WTC11 (cell line): ENCODE measurements at regions not wholly inside any gene's neighbourhood (a gene's known extent, or its start where the extent isn't known, plus 50 kb on each side); places are given as distances from the start of the nearest gene placed in this dataset.

Experiments
- ATAC-seq: fragments of 200-7000 bp; cut with Tn5 transposase; 2 replicates; pipeline ENCODE4 v1.10.0; 2021; ENCODE audit warnings: mild to moderate bottlenecking, moderate library complexity
- CTCF ChIA-PET: fragments of 300-600 bp; sonication (Branson Sonifier 250); formaldehyde crosslinking; loops from one replicate; lab custom pipeline; 2021; ENCODE audit warnings: antibody characterized with exemption; lab: Charles Lee
- POLR2A ChIA-PET: fragments of 350-600 bp; sonication (Branson Sonifier 250); formaldehyde crosslinking; loops from one replicate; lab custom pipeline; 2021; ENCODE audit warnings: antibody characterized with exemption; lab: Charles Lee
- DNase-seq: peaks from one replicate; pipeline ENCODE4 v3.0.0; 2021; ENCODE audit warnings: low spot score
- H3K27ac Mint-ChIP-seq: 2 replicates; pipeline ENCODE4 v1.8.0; 2021; ENCODE audit warnings: mixed read lengths
- H3K27me3 Mint-ChIP-seq: 2 replicates; pipeline ENCODE4 v1.8.0; 2021; ENCODE audit warnings: low read depth, mild to moderate bottlenecking, moderate library complexity, mixed read lengths
- H3K36me3 Mint-ChIP-seq: 2 replicates; pipeline ENCODE4 v1.8.0; 2021; ENCODE audit warnings: mixed read lengths
- H3K4me1 Mint-ChIP-seq: 2 replicates; pipeline ENCODE4 v1.8.0; 2022; ENCODE audit warnings: mixed read lengths
- H3K4me3 Mint-ChIP-seq: 2 replicates; pipeline ENCODE4 v1.8.0; 2021; ENCODE audit warnings: mild to moderate bottlenecking, moderate library complexity, mixed read lengths
- H3K9me3 Mint-ChIP-seq: 2 replicates; pipeline ENCODE4 v1.8.0; 2021; ENCODE audit warnings: mixed read lengths
- CREB1 ChIP-seq: sonication (generic); formaldehyde crosslinking; IDR thresholded peaks from 2 replicates; pipeline ENCODE4 v1.8.0; 2023; ENCODE audit warnings: mild to moderate bottlenecking, missing genetic modification reagents
- FOXK1 ChIP-seq: sonication (generic); formaldehyde crosslinking; IDR thresholded peaks from 2 replicates; pipeline ENCODE4 v1.8.0; 2022; ENCODE audit warnings: mild to moderate bottlenecking, moderate library complexity, missing genetic modification reagents
- FOXP1 ChIP-seq: sonication (generic); formaldehyde crosslinking; IDR thresholded peaks from 2 replicates; pipeline ENCODE4 v1.8.0; 2022; ENCODE audit warnings: missing genetic modification reagents, mild to moderate bottlenecking, moderate library complexity, borderline replicate concordance
- GABPB1 ChIP-seq: sonication (generic); formaldehyde crosslinking; IDR thresholded peaks from 2 replicates; pipeline ENCODE4 v1.8.1; 2023; ENCODE audit warnings: mild to moderate bottlenecking, missing genetic modification reagents
- GRHL2 ChIP-seq: fragments of 250-450 bp; sonication (Bioruptor Pico); IDR thresholded peaks from 2 replicates; pipeline ENCODE4 v1.8.0; 2022; ENCODE audit warnings: mild to moderate bottlenecking, moderate library complexity; ENCODE audit not compliant: insufficient replicate concordance, severe bottlenecking
- MYBL2 ChIP-seq: sonication (generic); formaldehyde crosslinking; IDR thresholded peaks from 2 replicates; pipeline ENCODE4 v1.8.1; 2023; ENCODE audit warnings: mild to moderate bottlenecking, moderate library complexity, missing genetic modification reagents
- PRRX2 ChIP-seq: fragments of 250-450 bp; sonication (Bioruptor Pico); IDR thresholded peaks from 2 replicates; pipeline ENCODE4 v1.8.0; 2021; ENCODE audit warnings: mild to moderate bottlenecking
- TEAD4 ChIP-seq: sonication (generic); formaldehyde crosslinking; IDR thresholded peaks from 2 replicates; pipeline ENCODE4 v1.8.0; 2022; ENCODE audit warnings: mild to moderate bottlenecking, missing genetic modification reagents
- ZBTB21 ChIP-seq: sonication (generic); formaldehyde crosslinking; IDR thresholded peaks from 2 replicates; pipeline ENCODE4 v1.8.1; 2023; ENCODE audit warnings: mild to moderate bottlenecking, missing genetic modification reagents, borderline replicate concordance
- ZNF121 ChIP-seq: sonication (generic); formaldehyde crosslinking; IDR thresholded peaks from 2 replicates; pipeline ENCODE4 v1.8.0; 2023; ENCODE audit warnings: missing genetic modification reagents
- ZNF232 ChIP-seq: sonication (generic); formaldehyde crosslinking; IDR thresholded peaks from 2 replicates; pipeline ENCODE4 v1.8.0; 2022; ENCODE audit warnings: mild to moderate bottlenecking, missing genetic modification reagents
- ZNF416 ChIP-seq: fragments of 250-450 bp; sonication (Bioruptor Pico); IDR thresholded peaks from 2 replicates; pipeline ENCODE4 v1.9.0; 2021; ENCODE audit warnings: mild to moderate bottlenecking, inconsistent platforms
- TF ChIP-seq, protein P1 (sequence below): sonication (generic); formaldehyde crosslinking; IDR thresholded peaks from 2 replicates; pipeline ENCODE4 v1.8.1; 2023; ENCODE audit warnings: mild to moderate bottlenecking, missing genetic modification reagents
- TF ChIP-seq, protein P2 (sequence below): sonication (generic); formaldehyde crosslinking; IDR thresholded peaks from 2 replicates; pipeline ENCODE4 v1.8.1; 2022; ENCODE audit warnings: missing genetic modification reagents, borderline replicate concordance
- TF ChIP-seq, protein P3 (sequence below): sonication (generic); formaldehyde crosslinking; IDR thresholded peaks from 2 replicates; pipeline ENCODE4 v1.8.1; 2023; ENCODE audit warnings: mild to moderate bottlenecking, moderate library complexity, missing genetic modification reagents
- TF ChIP-seq, protein P4 (sequence below): sonication (generic); formaldehyde crosslinking; IDR thresholded peaks from 2 replicates; pipeline ENCODE4 v1.8.0; 2023; ENCODE audit warnings: mild to moderate bottlenecking, missing genetic modification reagents
- TF ChIP-seq, protein P5 (sequence below): sonication (generic); formaldehyde crosslinking; IDR thresholded peaks from 2 replicates; pipeline ENCODE4 v1.8.0; 2022; ENCODE audit warnings: mild to moderate bottlenecking, missing genetic modification reagents
- TF ChIP-seq, protein P6 (sequence below): sonication (generic); formaldehyde crosslinking; IDR thresholded peaks from 2 replicates; pipeline ENCODE4 v1.8.1; 2022; ENCODE audit warnings: mild to moderate bottlenecking, moderate library complexity, missing genetic modification reagents
- TF ChIP-seq, protein P7 (sequence below): sonication (generic); formaldehyde crosslinking; IDR thresholded peaks from 2 replicates; pipeline ENCODE4 v1.8.1; 2022; ENCODE audit warnings: low read depth, mild to moderate bottlenecking, moderate library complexity, missing genetic modification reagents, borderline replicate concordance

DNA sequence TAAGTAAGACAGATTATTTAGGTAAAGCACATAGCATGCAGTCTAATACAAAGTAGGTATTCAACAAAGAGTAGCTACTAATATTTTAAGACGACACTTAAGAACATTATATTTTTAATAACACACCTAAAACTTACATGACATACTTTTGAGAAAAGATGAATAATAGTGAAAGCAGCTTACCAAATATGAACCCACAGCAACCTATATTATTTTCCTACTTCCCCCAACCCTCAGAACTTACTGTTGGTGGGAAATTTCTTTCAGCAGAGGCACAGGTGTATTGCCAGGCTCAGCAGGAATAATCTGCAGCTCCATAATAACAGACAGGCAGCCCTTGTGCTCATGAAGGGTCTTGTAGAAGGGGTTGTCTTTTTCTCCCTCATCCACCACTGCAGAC is 498.9 kb downstream of the GLUD2 start:
- no peak for TF ChIP-seq TEAD4 (CRISPR knock-in tag)
- TF ChIP-seq, protein P1, sequence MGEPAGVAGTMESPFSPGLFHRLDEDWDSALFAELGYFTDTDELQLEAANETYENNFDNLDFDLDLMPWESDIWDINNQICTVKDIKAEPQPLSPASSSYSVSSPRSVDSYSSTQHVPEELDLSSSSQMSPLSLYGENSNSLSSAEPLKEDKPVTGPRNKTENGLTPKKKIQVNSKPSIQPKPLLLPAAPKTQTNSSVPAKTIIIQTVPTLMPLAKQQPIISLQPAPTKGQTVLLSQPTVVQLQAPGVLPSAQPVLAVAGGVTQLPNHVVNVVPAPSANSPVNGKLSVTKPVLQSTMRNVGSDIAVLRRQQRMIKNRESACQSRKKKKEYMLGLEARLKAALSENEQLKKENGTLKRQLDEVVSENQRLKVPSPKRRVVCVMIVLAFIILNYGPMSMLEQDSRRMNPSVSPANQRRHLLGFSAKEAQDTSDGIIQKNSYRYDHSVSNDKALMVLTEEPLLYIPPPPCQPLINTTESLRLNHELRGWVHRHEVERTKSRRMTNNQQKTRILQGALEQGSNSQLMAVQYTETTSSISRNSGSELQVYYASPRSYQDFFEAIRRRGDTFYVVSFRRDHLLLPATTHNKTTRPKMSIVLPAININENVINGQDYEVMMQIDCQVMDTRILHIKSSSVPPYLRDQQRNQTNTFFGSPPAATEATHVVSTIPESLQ (CRISPR knock-in tag) = no peak
- TF ChIP-seq, protein P2, sequence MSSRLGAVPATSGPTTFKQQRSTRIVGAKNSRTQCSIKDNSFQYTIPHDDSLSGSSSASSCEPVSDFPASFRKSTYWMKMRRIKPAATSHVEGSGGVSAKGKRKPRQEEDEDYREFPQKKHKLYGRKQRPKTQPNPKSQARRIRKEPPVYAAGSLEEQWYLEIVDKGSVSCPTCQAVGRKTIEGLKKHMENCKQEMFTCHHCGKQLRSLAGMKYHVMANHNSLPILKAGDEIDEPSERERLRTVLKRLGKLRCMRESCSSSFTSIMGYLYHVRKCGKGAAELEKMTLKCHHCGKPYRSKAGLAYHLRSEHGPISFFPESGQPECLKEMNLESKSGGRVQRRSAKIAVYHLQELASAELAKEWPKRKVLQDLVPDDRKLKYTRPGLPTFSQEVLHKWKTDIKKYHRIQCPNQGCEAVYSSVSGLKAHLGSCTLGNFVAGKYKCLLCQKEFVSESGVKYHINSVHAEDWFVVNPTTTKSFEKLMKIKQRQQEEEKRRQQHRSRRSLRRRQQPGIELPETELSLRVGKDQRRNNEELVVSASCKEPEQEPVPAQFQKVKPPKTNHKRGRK = no peak
- TF ChIP-seq MYBL2 (CRISPR knock-in tag) = no peak
- TF ChIP-seq ZNF416 (CRISPR knock-in tag) = no peak
- TF ChIP-seq, protein P3, sequence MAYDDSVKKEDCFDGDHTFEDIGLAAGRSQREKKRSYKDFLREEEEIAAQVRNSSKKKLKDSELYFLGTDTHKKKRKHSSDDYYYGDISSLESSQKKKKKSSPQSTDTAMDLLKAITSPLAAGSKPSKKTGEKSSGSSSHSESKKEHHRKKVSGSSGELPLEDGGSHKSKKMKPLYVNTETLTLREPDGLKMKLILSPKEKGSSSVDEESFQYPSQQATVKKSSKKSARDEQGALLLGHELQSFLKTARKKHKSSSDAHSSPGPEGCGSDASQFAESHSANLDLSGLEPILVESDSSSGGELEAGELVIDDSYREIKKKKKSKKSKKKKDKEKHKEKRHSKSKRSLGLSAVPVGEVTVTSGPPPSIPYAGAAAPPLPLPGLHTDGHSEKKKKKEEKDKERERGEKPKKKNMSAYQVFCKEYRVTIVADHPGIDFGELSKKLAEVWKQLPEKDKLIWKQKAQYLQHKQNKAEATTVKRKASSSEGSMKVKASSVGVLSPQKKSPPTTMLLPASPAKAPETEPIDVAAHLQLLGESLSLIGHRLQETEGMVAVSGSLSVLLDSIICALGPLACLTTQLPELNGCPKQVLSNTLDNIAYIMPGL (CRISPR knock-in tag) = no peak
- TF ChIP-seq, protein P4, sequence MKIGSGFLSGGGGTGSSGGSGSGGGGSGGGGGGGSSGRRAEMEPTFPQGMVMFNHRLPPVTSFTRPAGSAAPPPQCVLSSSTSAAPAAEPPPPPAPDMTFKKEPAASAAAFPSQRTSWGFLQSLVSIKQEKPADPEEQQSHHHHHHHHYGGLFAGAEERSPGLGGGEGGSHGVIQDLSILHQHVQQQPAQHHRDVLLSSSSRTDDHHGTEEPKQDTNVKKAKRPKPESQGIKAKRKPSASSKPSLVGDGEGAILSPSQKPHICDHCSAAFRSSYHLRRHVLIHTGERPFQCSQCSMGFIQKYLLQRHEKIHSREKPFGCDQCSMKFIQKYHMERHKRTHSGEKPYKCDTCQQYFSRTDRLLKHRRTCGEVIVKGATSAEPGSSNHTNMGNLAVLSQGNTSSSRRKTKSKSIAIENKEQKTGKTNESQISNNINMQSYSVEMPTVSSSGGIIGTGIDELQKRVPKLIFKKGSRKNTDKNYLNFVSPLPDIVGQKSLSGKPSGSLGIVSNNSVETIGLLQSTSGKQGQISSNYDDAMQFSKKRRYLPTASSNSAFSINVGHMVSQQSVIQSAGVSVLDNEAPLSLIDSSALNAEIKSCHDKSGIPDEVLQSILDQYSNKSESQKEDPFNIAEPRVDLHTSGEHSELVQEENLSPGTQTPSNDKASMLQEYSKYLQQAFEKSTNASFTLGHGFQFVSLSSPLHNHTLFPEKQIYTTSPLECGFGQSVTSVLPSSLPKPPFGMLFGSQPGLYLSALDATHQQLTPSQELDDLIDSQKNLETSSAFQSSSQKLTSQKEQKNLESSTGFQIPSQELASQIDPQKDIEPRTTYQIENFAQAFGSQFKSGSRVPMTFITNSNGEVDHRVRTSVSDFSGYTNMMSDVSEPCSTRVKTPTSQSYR (CRISPR knock-in tag) = no peak
- TF ChIP-seq GABPB1 (CRISPR knock-in tag) = no peak
- no peak for TF ChIP-seq GRHL2 (CRISPR knock-in tag)
- TF ChIP-seq FOXK1 = no peak
- no peak for TF ChIP-seq PRRX2 (CRISPR knock-in tag)
- TF ChIP-seq ZNF121 (CRISPR knock-in tag) = no peak
- no peak for TF ChIP-seq FOXP1
- TF ChIP-seq ZBTB21 (CRISPR knock-in tag) = no peak
- TF ChIP-seq CREB1 (CRISPR knock-in tag) = no peak
- TF ChIP-seq, protein P5, sequence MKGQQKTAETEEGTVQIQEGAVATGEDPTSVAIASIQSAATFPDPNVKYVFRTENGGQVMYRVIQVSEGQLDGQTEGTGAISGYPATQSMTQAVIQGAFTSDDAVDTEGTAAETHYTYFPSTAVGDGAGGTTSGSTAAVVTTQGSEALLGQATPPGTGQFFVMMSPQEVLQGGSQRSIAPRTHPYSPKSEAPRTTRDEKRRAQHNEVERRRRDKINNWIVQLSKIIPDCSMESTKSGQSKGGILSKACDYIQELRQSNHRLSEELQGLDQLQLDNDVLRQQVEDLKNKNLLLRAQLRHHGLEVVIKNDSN (CRISPR knock-in tag) = no peak
- TF ChIP-seq ZNF232 (CRISPR knock-in tag) = no peak
- TF ChIP-seq, protein P6, sequence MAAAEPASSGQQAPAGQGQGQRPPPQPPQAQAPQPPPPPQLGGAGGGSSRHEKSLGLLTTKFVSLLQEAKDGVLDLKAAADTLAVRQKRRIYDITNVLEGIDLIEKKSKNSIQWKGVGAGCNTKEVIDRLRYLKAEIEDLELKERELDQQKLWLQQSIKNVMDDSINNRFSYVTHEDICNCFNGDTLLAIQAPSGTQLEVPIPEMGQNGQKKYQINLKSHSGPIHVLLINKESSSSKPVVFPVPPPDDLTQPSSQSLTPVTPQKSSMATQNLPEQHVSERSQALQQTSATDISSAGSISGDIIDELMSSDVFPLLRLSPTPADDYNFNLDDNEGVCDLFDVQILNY (CRISPR knock-in tag) = no peak
- TF ChIP-seq, protein P7, sequence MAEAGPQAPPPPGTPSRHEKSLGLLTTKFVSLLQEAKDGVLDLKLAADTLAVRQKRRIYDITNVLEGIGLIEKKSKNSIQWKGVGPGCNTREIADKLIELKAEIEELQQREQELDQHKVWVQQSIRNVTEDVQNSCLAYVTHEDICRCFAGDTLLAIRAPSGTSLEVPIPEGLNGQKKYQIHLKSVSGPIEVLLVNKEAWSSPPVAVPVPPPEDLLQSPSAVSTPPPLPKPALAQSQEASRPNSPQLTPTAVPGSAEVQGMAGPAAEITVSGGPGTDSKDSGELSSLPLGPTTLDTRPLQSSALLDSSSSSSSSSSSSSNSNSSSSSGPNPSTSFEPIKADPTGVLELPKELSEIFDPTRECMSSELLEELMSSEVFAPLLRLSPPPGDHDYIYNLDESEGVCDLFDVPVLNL = no peak
- ATAC-seq = no peak
- Mint-ChIP-seq H3K4me1 (peaks cover 14% of the 10 kb centered on the region), H3K4me3 (no peak overlapping the region), H3K27ac (no peak overlapping the region), H3K27me3 (0 out of 2 replicates have a peak, but pooled peaks cover 3% of the 10 kb centered on the region), H3K36me3 (no peaks in the 10 kb centered on the region), H3K9me3 (peaks cover 13% of the 10 kb centered on the region; the same call in 1 of the 2 replicates)
- CTCF ChIA-PET = no interaction called here
- DNase-seq = no peak
- POLR2A ChIA-PET = no interaction called here
